GM12801 (cell line): ENCODE measurements at regions not wholly inside any gene's neighbourhood (a gene's known extent, or its start where the extent isn't known, plus 50 kb on each side); places are given as distances from the start of the nearest gene placed in this dataset.

ENCODE experiments used
- TF ChIP-seq, protein P1 (sequence below): IDR thresholded peaks from one replicate; pipeline ENCODE4 v1.5.1; 2011; ENCODE audit warnings: control low read depth; ENCODE audit not compliant: insufficient read length; ENCODE audit errors: extremely low read depth

DNA sequence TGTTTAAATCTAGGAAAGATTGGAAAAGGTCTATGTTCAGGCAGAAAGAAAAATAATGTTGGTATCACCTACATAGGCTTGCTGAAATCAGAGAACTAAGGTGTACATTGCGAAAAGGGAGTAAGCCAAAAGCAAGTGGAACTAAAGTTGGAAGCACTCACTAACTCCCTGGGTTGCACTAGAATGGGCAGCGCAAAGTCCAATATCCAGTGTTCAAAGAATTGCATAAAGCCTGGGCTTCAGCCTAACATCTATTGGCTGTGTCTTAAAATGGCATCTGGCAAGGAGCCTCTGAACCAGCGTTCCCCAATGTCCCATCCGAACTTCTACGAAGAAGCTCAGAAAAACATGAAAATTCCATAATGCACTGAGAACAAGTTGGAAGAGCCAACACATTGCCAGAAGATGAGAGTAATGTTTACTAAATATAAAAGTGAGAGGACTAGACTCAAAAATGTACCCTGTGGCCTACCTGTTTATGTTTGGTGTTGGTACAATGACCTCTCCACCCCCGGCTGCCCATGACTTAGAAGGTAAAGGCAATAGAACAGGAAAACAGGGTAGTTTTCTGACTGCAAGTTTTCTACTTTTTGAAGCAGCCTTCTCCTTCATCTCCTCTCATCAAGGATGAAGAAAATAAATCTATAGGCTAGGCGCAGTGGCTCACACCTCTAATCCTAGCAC lies 275.9 kb upstream of the GHITM start:
- TF ChIP-seq, protein P1, sequence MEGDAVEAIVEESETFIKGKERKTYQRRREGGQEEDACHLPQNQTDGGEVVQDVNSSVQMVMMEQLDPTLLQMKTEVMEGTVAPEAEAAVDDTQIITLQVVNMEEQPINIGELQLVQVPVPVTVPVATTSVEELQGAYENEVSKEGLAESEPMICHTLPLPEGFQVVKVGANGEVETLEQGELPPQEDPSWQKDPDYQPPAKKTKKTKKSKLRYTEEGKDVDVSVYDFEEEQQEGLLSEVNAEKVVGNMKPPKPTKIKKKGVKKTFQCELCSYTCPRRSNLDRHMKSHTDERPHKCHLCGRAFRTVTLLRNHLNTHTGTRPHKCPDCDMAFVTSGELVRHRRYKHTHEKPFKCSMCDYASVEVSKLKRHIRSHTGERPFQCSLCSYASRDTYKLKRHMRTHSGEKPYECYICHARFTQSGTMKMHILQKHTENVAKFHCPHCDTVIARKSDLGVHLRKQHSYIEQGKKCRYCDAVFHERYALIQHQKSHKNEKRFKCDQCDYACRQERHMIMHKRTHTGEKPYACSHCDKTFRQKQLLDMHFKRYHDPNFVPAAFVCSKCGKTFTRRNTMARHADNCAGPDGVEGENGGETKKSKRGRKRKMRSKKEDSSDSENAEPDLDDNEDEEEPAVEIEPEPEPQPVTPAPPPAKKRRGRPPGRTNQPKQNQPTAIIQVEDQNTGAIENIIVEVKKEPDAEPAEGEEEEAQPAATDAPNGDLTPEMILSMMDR, result no peak

DNA sequence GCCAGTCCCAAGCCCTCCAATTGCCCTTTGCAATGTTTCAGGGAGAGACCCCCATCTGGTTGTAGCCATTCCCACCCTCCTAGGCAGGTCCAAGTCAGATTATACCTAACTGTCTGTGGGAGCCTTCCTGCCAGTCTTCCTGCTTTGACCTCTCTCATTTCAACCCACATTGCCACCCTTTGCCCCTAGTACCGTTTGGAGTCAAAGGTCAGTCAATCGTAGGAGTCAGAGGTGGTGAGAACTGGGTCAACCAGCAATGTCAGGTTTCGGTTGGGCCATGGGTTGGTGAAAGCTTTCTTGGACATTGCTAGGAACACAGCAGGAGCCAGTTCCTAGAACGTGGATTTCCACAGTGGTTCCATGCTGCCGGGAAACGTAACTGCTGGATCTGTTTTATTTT lies 269.4 kb upstream of the GHITM start:
- TF ChIP-seq, protein P1, result no peak

DNA sequence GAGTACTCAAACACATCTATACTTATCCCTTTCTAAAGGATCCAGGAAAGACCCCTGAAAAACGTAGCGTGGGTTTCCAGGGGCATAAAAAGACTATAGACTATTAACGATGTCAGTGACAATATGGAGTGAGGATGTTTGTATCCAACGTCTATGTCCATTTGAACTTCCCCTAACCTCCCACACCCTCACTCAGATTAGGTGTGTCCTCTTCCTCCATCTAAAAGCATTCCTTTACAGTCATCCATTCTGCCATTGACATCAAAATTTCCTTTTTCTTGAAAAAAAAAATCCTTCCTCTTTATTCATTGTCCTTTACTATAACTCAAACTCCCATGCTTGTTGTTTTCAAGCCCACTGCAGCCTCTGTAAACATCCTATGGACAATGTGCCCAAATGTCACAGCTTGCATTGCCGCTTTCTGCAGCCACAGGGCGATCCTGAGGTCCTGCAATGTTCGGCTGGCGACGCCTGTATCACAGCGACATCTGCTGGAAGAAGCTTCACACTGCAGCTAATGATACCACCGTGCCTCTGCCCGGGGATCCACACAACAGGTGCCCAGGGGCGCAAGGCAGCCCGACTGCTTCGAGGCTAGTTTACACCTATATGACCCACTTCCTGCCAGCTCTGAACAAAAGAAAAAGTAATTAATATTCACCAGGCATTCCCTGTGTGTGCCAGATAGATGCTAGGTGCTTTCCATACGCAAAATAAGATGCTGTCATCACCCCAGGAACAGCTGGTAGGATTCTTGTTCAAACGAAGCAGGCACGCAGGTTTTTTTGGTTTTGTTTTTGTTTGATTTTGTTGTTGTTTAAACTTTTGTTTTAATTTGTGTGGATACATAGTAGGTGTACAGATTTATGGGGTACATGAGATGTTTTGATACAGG lies 267.9 kb upstream of the GHITM start:
- TF ChIP-seq, protein P1, result no peak

DNA sequence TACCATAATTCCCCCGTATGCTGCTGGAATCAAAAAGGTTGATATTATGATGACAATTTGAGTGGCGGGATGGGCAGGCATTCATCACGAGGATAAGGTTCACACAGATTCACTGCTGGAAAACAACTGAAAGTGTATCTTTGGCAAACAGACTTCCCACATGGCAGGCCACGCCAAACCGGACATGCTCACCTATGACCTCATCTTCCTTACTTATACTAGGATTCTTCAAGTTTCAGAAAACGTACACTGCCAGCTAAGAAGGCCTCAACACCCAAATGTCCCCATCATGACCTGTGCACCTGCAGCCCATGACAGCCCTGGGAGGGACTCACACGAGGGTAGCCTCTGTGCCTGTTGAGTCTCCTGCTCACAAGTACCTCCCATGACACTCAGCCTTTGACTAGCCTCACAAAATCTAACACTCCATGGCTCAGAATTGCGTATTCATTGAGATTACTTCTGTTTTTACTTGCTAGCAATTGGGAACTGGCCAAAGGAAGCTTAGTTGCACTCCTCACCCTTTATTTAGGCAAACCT lies 259.0 kb upstream of the GHITM start:
- TF ChIP-seq, protein P1, result no peak

DNA sequence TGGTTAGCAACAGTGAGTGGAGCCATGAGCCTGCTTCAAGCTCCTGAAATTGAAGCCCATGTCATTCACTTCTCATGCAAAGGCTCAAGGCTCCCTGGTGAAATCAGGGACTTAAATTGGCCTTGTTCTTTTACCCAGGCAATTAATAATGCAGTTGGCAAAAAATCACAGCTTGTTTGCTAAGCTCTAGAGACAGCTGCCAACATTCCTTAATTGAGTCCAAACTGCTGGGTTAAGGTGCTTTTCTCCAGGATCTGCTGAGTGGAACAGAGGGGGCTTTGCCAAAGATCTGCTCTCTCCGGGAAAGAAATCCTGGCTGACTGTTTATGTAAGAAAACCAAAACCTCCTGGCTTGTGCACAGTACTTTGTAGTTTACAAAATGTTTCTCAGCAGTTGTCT lies 257.6 kb upstream of the GHITM start:
- TF ChIP-seq, protein P1, result no peak

DNA sequence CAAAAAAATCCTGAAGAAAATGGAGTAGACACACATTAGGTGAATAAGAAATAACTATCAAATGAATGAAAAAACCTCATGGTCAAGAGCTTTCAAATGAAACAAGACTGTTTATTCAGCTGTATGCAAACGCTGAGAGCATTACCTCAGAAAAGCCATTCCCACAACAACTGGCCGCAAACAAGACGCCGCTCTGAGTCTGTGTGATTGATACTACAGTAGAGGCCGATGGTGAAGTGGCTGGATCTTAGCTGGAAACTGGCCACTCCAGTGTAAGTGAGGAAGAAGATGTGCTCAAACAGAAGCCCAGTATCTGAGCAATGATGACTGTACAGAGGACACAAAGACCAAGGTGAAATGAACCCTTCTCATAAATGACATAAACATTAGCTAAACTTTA lies 252.4 kb upstream of the GHITM start:
- TF ChIP-seq, protein P1, result no peak

DNA sequence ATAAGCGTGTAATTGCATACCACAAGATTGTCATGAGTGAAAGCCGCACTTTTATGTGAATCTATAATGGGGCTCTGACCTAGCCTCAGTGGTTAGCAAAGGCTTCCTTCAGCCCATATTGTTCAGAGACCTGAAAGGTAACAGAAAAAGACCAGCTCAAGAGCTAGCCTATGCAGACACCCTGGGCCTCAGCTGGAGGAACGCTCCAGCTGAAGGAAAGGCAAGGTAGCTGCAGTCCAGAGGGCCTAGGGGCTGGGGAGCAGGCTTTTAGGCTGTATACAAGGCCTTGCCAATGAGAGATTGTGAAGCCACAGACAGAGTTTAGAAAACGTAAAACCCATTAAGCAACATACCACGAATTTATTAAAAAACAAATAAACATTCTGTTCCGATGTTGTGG lies 246.6 kb upstream of the GHITM start:
- TF ChIP-seq, protein P1, result no peak
